CD4-positive, alpha-beta T cell treated with Interleukin-15 for 1 hour (primary cell): ENCODE measurements at regions not wholly inside any gene's neighbourhood (a gene's known extent, or its start where the extent isn't known, plus 50 kb on each side); places are given as distances from the start of the nearest gene placed in this dataset.

Source experiments
- DNase-seq: peaks from one replicate; pipeline ENCODE4 v3.0.0-alpha.2; 2020

GRCh38 chr13:59477011-59477410 is 686.7 kb downstream of the DIAPH3 start:
- DNase-seq: no peak

GRCh38 chr13:59478908-59479307 is 684.8 kb downstream of the DIAPH3 start:
- DNase-seq: no peak

GRCh38 chr13:59479629-59480028 is 684.1 kb downstream of the DIAPH3 start:
- no peak for DNase-seq

GRCh38 chr13:59480396-59481259 is 683.1 kb downstream of the DIAPH3 start:
- DNase-seq: no peak

GRCh38 chr13:59483501-59484145 is 680.1 kb downstream of the DIAPH3 start:
- DNase-seq: no peak

- DNase-seq: no peak
Measured at GRCh38 chr13:59487883-59488282, 675.8 kb downstream of the DIAPH3 start.

GRCh38 chr13:59488436-59488835 is 675.3 kb downstream of the DIAPH3 start:
- DNase-seq: no peak

GRCh38 chr13:59490651-59491050 is 673.1 kb downstream of the DIAPH3 start:
- no peak for DNase-seq

- DNase-seq: no peak
Measured at GRCh38 chr13:59492030-59492636, 671.6 kb downstream of the DIAPH3 start.

GRCh38 chr13:59493436-59493965 is 670.2 kb downstream of the DIAPH3 start:
- no peak for DNase-seq

GRCh38 chr13:59494151-59494550 is 669.6 kb downstream of the DIAPH3 start:
- DNase-seq: no peak

- no peak for DNase-seq
Measured at GRCh38 chr13:59494560-59494970, 669.2 kb downstream of the DIAPH3 start.

- no peak for DNase-seq
Measured at GRCh38 chr13:59495299-59495698, 668.4 kb downstream of the DIAPH3 start.

- DNase-seq: no peak
Measured at GRCh38 chr13:59495936-59496512, 667.7 kb downstream of the DIAPH3 start.

GRCh38 chr13:59497621-59498247 is 666.0 kb downstream of the DIAPH3 start:
- no peak for DNase-seq

- no peak for DNase-seq
Measured at GRCh38 chr13:59501004-59501403, 662.7 kb downstream of the DIAPH3 start.

- no peak for DNase-seq
Measured at GRCh38 chr13:59504407-59504806, 659.3 kb downstream of the DIAPH3 start.

- DNase-seq: no peak
Measured at GRCh38 chr13:59510386-59510785, 653.3 kb downstream of the DIAPH3 start.

GRCh38 chr13:59513686-59514085 is 650.0 kb downstream of the DIAPH3 start:
- no peak for DNase-seq

GRCh38 chr13:59514316-59514715 is 649.4 kb downstream of the DIAPH3 start:
- DNase-seq: no peak

- no peak for DNase-seq
Measured at GRCh38 chr13:59519819-59520218, 643.9 kb downstream of the DIAPH3 start.

GRCh38 chr13:59521549-59521948 is 642.2 kb downstream of the DIAPH3 start:
- no peak for DNase-seq

- no peak for DNase-seq
Measured at GRCh38 chr13:59522652-59523051, 641.1 kb downstream of the DIAPH3 start.
